KMS-11 (cell line): ENCODE measurements at regions not wholly inside any gene's neighbourhood (a gene's known extent, or its start where the extent isn't known, plus 50 kb on each side); places are given as distances from the start of the nearest gene placed in this dataset.

ENCODE experiments used
- H2AFZ ChIP-seq: fragments of 200-600 bp; sonication (generic); 2 replicates; pipeline ENCODE4 v1.6.1; 2016; ENCODE audit warnings: antibody characterized with exemption, mixed run types, low read depth
- H3K27ac ChIP-seq: fragments of 200-600 bp; sonication (generic); 2 replicates; pipeline ENCODE4 v1.6.1; 2016; ENCODE audit warnings: mild to moderate bottlenecking, mixed run types
- H3K27me3 ChIP-seq: fragments of 200-600 bp; sonication (generic); 2 replicates; pipeline ENCODE4 v1.6.1; 2017; ENCODE audit warnings: mild to moderate bottlenecking, low read depth, mixed run types, moderate library complexity; ENCODE audit not compliant: insufficient read depth
- H3K36me3 ChIP-seq: fragments of 200-600 bp; sonication (generic); 2 replicates; pipeline ENCODE4 v1.6.1; 2017; ENCODE audit warnings: mild to moderate bottlenecking, mixed run types; ENCODE audit not compliant: insufficient read depth
- H3K4me1 ChIP-seq: fragments of 200-600 bp; sonication (generic); 2 replicates; pipeline ENCODE4 v1.6.1; 2016; ENCODE audit warnings: mild to moderate bottlenecking, low read depth, mixed run types; ENCODE audit not compliant: poor library complexity, severe bottlenecking
- H3K4me2 ChIP-seq: fragments of 200-600 bp; sonication (generic); 2 replicates; pipeline ENCODE4 v1.7.0; 2016; ENCODE audit warnings: mild to moderate bottlenecking, mixed run types
- H3K4me3 ChIP-seq: fragments of 200-600 bp; sonication (generic); IDR thresholded peaks from 2 replicates; pipeline ENCODE4 v1.6.1; 2017; ENCODE audit warnings: low read depth, low read length, mixed read lengths; ENCODE audit not compliant: insufficient read depth
- H3K79me2 ChIP-seq: fragments of 200-600 bp; sonication (generic); 2 replicates; pipeline ENCODE4 v1.6.1; 2016; ENCODE audit warnings: low read depth, mixed run types; ENCODE audit not compliant: insufficient read depth
- H3K9ac ChIP-seq: fragments of 200-600 bp; sonication (generic); 2 replicates; pipeline ENCODE4 v1.6.1; 2016; ENCODE audit warnings: mild to moderate bottlenecking, mixed run types
- H4K20me1 ChIP-seq: fragments of 200-600 bp; sonication (generic); 2 replicates; pipeline ENCODE4 v1.6.1; 2016; ENCODE audit warnings: mild to moderate bottlenecking, mixed run types; ENCODE audit not compliant: insufficient read depth
- CTCF ChIP-seq: fragments of 200-600 bp; sonication (generic); conservative IDR thresholded peaks from 2 replicates; pipeline ENCODE4 v1.6.1; 2017; ENCODE audit warnings: low read depth, mild to moderate bottlenecking, antibody characterized with exemption, low read length, moderate library complexity, mixed read lengths

DNA sequence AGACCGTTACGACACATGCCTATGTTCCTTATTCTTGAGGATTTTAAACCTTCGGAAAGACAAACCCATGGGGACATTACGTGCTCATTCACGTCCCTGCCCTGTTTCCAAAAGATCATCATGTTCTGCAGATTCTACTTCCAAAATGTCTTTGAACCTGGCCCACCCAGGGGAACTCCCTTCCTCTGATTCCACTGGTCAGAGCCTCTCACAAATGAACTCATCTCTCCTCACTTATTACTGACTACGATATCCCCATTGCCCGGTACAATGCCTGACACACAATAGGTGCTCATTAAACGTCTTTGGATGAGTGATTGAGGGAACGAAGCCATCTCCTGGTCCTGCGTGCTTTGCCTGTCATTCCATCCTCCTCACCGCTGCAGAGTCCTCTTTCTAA, 168.3 kb upstream of the RNF32 start:
- Histone ChIP-seq H3K4me3 (no peak overlapping the region), H3K27me3 (no peaks in the 10 kb centered on the region), H2AFZ (no peak overlapping the region), H3K36me3 (no peaks in the 10 kb centered on the region), H3K4me1 (no peaks in the 10 kb centered on the region), H4K20me1 (no peaks in the 10 kb centered on the region), H3K27ac (no peak overlapping the region), H3K4me2 (no peak overlapping the region), H3K9ac (no peak overlapping the region), H3K79me2 (no peaks in the 10 kb centered on the region)
- no peak for TF ChIP-seq CTCF

- Histone ChIP-seq H3K27me3 (no peaks in the 10 kb centered on the region), H3K4me3 (no peak overlapping the region), H3K27ac (no peak overlapping the region), H3K9ac (no peak overlapping the region), H3K4me1 (no peaks in the 10 kb centered on the region), H3K79me2 (no peaks in the 10 kb centered on the region), H2AFZ (no peak overlapping the region), H3K36me3 (no peaks in the 10 kb centered on the region), H3K4me2 (no peak overlapping the region), H4K20me1 (no peaks in the 10 kb centered on the region)
- TF ChIP-seq CTCF, result no peak
These were observed 169.9 kb upstream of the RNF32 start for GRCh38 chr7:156470399-156471320.

GRCh38 chr7:156466955-156467625, 173.5 kb upstream of the RNF32 start:
- Histone ChIP-seq H4K20me1 (no peaks in the 10 kb centered on the region), H3K9ac (no peak overlapping the region), H3K27me3 (no peaks in the 10 kb centered on the region), H3K4me1 (no peaks in the 10 kb centered on the region), H2AFZ (no peak overlapping the region), H3K27ac (no peak overlapping the region), H3K4me3 (no peak overlapping the region), H3K4me2 (no peak overlapping the region), H3K79me2 (no peaks in the 10 kb centered on the region), H3K36me3 (no peaks in the 10 kb centered on the region)
- TF ChIP-seq CTCF, result no peak

DNA sequence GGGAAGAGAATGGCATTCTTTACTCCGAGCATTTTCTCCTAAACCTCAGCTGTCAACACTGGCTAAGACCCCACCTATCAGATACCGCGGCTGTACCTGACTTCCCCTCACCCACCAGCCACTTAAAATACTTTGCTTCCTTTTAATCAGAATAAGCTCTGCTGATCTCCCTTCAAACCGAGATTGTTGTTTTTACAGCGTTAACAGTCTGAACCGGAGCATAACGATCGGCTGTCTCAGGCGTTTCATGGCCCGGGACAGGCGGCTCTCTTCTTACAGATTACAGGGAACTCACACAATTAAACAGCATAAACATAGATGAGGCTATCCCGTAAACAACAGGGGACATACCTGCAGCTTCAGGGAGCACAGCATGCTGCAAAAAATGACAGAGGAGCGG, 174.3 kb upstream of the RNF32 start:
- Histone ChIP-seq H3K4me2 (no peak overlapping the region), H2AFZ (no peak overlapping the region), H3K9ac (no peak overlapping the region), H3K79me2 (no peaks in the 10 kb centered on the region), H4K20me1 (no peaks in the 10 kb centered on the region), H3K27ac (no peak overlapping the region), H3K36me3 (no peaks in the 10 kb centered on the region), H3K4me1 (no peaks in the 10 kb centered on the region), H3K4me3 (no peak overlapping the region), H3K27me3 (no peaks in the 10 kb centered on the region)
- no peak for TF ChIP-seq CTCF
